ENCODE measurements at regions not wholly inside any gene's neighbourhood (a gene's known extent, or its start where the extent isn't known, plus 50 kb on each side); places are given as distances from the start of the nearest gene placed in this dataset.

- TF ChIP-seq CSRNP3 (CRISPR knock-in tag; IDR thresholded peaks at IDR 0.05) (no peak), ZFP30 (CRISPR knock-in tag; IDR thresholded peaks at IDR 0.05) (no peak)
Measured at GRCh38 chr5:89281766-89282553, 399.0 kb upstream of the MEF2C start (continued).

GRCh38 chr5:89281211-89281610 is 398.2 kb upstream of the MEF2C start:
- no peak for TF ChIP-seq TOX (CRISPR knock-in tag; IDR thresholded peaks at IDR 0.05; ENCODE audit: borderline replicate concordance)
- ATAC-seq = no peak

- no peak for ATAC-seq
- TF ChIP-seq ISL1 (CRISPR knock-in tag; IDR thresholded peaks at IDR 0.05) (no peak), PPARA (CRISPR knock-in tag; IDR thresholded peaks at IDR 0.05; ENCODE audit: borderline replicate concordance) (no peak), ESRRG (CRISPR knock-in tag; IDR thresholded peaks at IDR 0.05) (no peak), TOX (CRISPR knock-in tag; IDR thresholded peaks at IDR 0.05; ENCODE audit: borderline replicate concordance) (no peak), ZC3H10 (CRISPR knock-in tag; IDR thresholded peaks at IDR 0.05) (no peak), CREB5 (CRISPR knock-in tag; IDR thresholded peaks at IDR 0.05; ENCODE audit: low read depth) (no peak), CSRNP3 (CRISPR knock-in tag; IDR thresholded peaks at IDR 0.05) (no peak), CSDC2 (CRISPR knock-in tag; IDR thresholded peaks at IDR 0.05) (no peak)
Measured at GRCh38 chr5:89280103-89281037, 397.4 kb upstream of the MEF2C start.

- TF ChIP-seq CSDC2 (CRISPR knock-in tag; IDR thresholded peaks at IDR 0.05) = no peak
- no peak for TF ChIP-seq ZNF565 (CRISPR knock-in tag; conservative IDR thresholded peaks at IDR 0.05; ENCODE audit: low read depth)
- TF ChIP-seq CSRNP3 (CRISPR knock-in tag; IDR thresholded peaks at IDR 0.05) = no peak
- TF ChIP-seq ZNF70 (CRISPR knock-in tag; IDR thresholded peaks at IDR 0.05) = no peak
- TF ChIP-seq ZFP30 (CRISPR knock-in tag; IDR thresholded peaks at IDR 0.05) = no peak
- TF ChIP-seq ARNTL (CRISPR knock-in tag; IDR thresholded peaks at IDR 0.05; ENCODE audit: borderline replicate concordance, low read depth) = no peak
- no peak for TF ChIP-seq OSR1 (CRISPR knock-in tag; IDR thresholded peaks at IDR 0.05)
- no peak for ATAC-seq
Measured at GRCh38 chr5:89279391-89280036, 396.5 kb upstream of the MEF2C start.

- ATAC-seq = peak; percentile 92
- no peak for TF ChIP-seq PPARA (CRISPR knock-in tag; IDR thresholded peaks at IDR 0.05; ENCODE audit: borderline replicate concordance)
- TF ChIP-seq ESRRG (CRISPR knock-in tag; IDR thresholded peaks at IDR 0.05) = no peak
- TF ChIP-seq RARB (CRISPR knock-in tag; IDR thresholded peaks at IDR 0.05) = no peak
- TF ChIP-seq CREB5 (CRISPR knock-in tag; IDR thresholded peaks at IDR 0.05; ENCODE audit: low read depth) = no peak
Measured at GRCh38 chr5:89277816-89278215, 394.8 kb upstream of the MEF2C start.
